HUES48 (cell line): ENCODE measurements at regions not wholly inside any gene's neighbourhood (a gene's known extent, or its start where the extent isn't known, plus 50 kb on each side); places are given as distances from the start of the nearest gene placed in this dataset.
A peak's percentile ranks its signal among the peaks of the same experiment; 100 is the strongest.

Experiments
- H3K27ac ChIP-seq: one replicate; pipeline ENCODE4 v1.7.0; 2013; ENCODE audit warnings: low read depth, low read length, inconsistent platforms
- H3K27me3 ChIP-seq: 2 replicates; pipeline ENCODE4 v1.6.1; 2013; ENCODE audit warnings: mild to moderate bottlenecking, low read length; ENCODE audit not compliant: control insufficient read depth, insufficient read depth
- H3K36me3 ChIP-seq: 2 replicates; pipeline ENCODE4 v1.6.1; 2013; ENCODE audit warnings: low read length; ENCODE audit not compliant: control insufficient read depth, insufficient read depth
- H3K4me1 ChIP-seq: 2 replicates; pipeline ENCODE4 v1.6.1; 2013; ENCODE audit warnings: mild to moderate bottlenecking, low read length; ENCODE audit not compliant: control insufficient read depth, insufficient read depth
- H3K4me3 ChIP-seq: 2 replicates; pipeline ENCODE4 v1.5.1; 2013; ENCODE audit warnings: mild to moderate bottlenecking, low read depth, low read length
- H3K9ac ChIP-seq: 2 replicates; pipeline ENCODE4 v1.6.1; 2013; ENCODE audit warnings: mild to moderate bottlenecking, low read depth, low read length, moderate library complexity
- H3K9me3 ChIP-seq: 2 replicates; pipeline ENCODE4 v1.6.1; 2013; ENCODE audit warnings: low read length; ENCODE audit not compliant: control insufficient read depth, insufficient read depth

- H3K9ac ChIP-seq: no peak overlapping the region
- H3K36me3 ChIP-seq: no peaks in the 10 kb centered on the region
- H3K27ac ChIP-seq: peak overlapping the region; percentile 14
These were observed 1666.7 kb upstream of the FLRT2 start for GRCh38 chr14:83863042-83863774.

DNA sequence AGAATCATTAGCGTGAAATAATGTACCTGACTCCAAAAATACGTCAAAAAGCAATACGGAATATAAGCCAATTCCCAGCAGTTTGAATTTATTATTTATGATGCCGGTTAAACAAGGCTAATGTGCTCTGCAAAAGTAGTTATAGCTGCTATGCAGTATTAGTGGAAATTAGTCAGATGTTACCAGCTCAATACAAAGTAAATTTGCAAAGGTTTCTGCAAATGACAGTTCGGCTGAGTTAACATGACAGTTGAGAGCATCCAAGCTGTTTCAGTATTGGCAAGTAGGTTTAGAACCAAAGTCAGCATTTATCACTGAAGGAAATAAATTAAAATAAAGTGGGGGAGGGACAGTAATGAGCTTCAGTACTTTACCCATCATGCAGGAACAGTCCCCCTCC is 1665.8 kb upstream of the FLRT2 start:
- Histone ChIP-seq H3K36me3 (no peaks in the 10 kb centered on the region), H3K9ac (no peak overlapping the region), H3K9me3 (no peaks in the 10 kb centered on the region), H3K4me1 (peaks cover 9% of the 10 kb centered on the region; the same call in 1 of the 2 replicates), H3K27ac (no peak overlapping the region), H3K4me3 (no peak overlapping the region), H3K27me3 (no peaks in the 10 kb centered on the region)

More at GRCh38 chr14:83863042-83863774, 1666.7 kb upstream of the FLRT2 start:
- no peaks in the 10 kb centered on the region for H3K27me3 ChIP-seq
- peaks cover 9% of the 10 kb centered on the region; the same call in 1 of the 2 replicates for H3K4me1 ChIP-seq
- no peaks in the 10 kb centered on the region for H3K9me3 ChIP-seq
- no peak overlapping the region for H3K4me3 ChIP-seq

- H3K4me1 ChIP-seq: peaks cover 8% of the 10 kb centered on the region; the same call in 1 of the 2 replicates
- H3K27ac ChIP-seq: no peak overlapping the region
- no peaks in the 10 kb centered on the region for H3K9me3 ChIP-seq
- no peaks in the 10 kb centered on the region for H3K27me3 ChIP-seq
- H3K4me3 ChIP-seq: no peak overlapping the region
- H3K36me3 ChIP-seq: no peaks in the 10 kb centered on the region
- H3K9ac ChIP-seq: no peak overlapping the region
These were observed 1662.2 kb upstream of the FLRT2 start for GRCh38 chr14:83867566-83868225.

DNA sequence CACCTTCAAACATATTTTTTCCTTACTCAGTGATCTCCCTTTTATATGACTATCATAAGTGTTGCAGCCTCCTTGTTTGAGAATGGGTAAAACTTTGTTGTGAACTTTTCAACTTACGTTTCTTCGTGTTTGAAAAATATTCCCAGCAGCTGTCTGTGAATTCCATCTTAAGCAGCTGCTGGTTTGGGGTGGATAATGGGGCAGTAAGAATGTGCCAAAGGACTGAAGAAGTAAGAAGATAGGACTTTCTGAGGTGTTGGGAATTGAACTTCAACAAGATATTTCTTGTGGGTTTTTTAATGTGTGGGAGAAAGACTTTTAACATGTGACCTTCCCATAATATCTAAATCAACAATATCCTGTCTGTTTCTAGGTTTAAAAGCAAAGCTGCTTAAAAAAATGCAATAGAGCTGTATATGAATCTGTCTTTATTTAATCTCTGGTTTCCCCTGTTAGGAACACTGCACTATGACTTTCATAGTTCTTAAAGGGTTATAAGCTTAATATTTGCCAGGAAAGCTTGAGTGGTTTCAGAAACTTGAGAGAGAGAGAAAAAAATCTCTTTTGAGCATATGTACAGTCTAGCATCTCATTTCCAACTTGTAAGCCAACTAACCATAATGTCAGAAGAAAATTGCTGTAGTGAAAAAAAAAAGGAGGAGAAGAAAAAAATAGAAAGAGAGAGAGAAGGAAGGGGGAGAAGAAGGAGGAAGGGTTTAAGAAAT is 1659.2 kb upstream of the FLRT2 start:
- H3K4me3 ChIP-seq: no peak overlapping the region
- H3K36me3 ChIP-seq: no peaks in the 10 kb centered on the region
- no peaks in the 10 kb centered on the region for H3K9me3 ChIP-seq
- H3K27ac ChIP-seq: no peak overlapping the region
- no peaks in the 10 kb centered on the region for H3K4me1 ChIP-seq
- no peak overlapping the region for H3K9ac ChIP-seq
- H3K27me3 ChIP-seq: no peaks in the 10 kb centered on the region

- no peaks in the 10 kb centered on the region for H3K4me1 ChIP-seq
- H3K9ac ChIP-seq: no peak overlapping the region
- no peaks in the 10 kb centered on the region for H3K36me3 ChIP-seq
- H3K9me3 ChIP-seq: no peaks in the 10 kb centered on the region
- no peaks in the 10 kb centered on the region for H3K27me3 ChIP-seq
- no peak overlapping the region for H3K27ac ChIP-seq
- no peak overlapping the region for H3K4me3 ChIP-seq
These were observed 1656.3 kb upstream of the FLRT2 start for GRCh38 chr14:83873669-83874068.

DNA sequence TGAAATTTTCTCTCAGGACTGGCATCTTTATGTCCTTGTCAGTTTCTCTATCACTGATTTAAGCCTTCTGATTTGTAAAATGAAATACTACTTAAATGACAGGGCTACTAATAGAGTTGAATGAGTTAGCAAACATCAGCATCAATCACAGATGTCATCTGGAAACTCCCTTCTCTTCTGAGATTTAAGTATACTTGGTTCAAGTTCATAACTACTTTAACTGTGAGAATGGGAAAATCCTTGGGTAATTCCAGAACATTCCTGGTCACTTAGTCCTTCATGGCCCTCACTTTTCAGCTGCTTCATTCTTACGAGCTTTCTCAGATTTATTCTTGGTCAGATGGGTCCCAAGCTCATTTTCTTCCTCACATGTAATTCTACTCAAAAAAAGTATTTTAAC is 1655.3 kb upstream of the FLRT2 start:
- H3K27ac ChIP-seq: no peak overlapping the region
- no peaks in the 10 kb centered on the region for H3K27me3 ChIP-seq
- H3K9me3 ChIP-seq: no peaks in the 10 kb centered on the region
- H3K36me3 ChIP-seq: no peaks in the 10 kb centered on the region
- H3K4me3 ChIP-seq: no peak overlapping the region
- no peaks in the 10 kb centered on the region for H3K4me1 ChIP-seq
- no peak overlapping the region for H3K9ac ChIP-seq

- H3K4me3 ChIP-seq: no peak overlapping the region
- no peaks in the 10 kb centered on the region for H3K27me3 ChIP-seq
- no peak overlapping the region for H3K9ac ChIP-seq
- H3K36me3 ChIP-seq: no peaks in the 10 kb centered on the region
- peaks cover 13% of the 10 kb centered on the region for H3K4me1 ChIP-seq
- no peaks in the 10 kb centered on the region for H3K9me3 ChIP-seq
- no peak overlapping the region for H3K27ac ChIP-seq
These were observed 1646.2 kb upstream of the FLRT2 start for GRCh38 chr14:83883732-83884131.

DNA sequence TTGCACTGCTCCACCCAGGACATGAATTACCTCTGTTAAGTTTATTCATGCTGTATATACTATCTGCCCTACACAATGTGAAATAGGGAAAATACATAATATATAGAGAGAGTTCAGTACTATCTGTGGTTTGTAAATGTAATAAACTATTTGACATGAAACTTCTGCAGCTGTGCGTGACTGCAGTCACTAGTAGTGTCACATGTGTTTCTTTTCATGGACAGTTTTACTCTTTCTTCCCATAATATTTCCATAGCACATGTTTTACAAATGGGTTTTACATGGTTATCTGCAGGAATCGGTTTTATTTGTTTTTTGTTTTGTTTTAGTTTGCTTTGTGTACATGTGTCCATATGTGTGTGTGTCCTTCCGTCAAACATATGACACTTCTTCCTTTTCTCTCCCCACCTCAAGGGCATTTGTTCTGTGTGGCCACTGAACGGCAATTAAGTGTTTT is 1644.1 kb upstream of the FLRT2 start:
- Histone ChIP-seq H3K36me3 (no peaks in the 10 kb centered on the region), H3K9ac (no peak overlapping the region), H3K27ac (no peak overlapping the region), H3K4me3 (no peak overlapping the region), H3K27me3 (no peaks in the 10 kb centered on the region), H3K9me3 (no peaks in the 10 kb centered on the region), H3K4me1 (peaks cover 13% of the 10 kb centered on the region)

DNA sequence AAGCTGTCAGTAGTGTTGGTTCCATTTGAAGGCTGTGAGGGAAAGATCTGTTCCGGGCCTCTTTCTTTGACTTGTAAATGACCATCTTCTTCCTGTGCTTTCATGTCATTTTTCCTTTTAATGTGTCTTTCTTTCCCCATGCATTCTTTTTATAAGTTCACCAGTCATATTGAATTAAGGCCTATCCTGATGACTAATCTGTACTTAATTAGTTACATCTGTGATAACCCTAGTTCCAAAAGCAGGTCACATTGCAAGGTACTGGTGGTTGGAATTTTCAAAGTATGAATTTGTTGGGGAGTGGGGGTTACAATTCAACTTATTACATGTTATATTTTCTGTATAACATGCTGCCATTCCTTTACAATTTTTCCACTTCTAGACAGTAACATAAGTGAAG is 1642.1 kb upstream of the FLRT2 start:
- Histone ChIP-seq H3K4me1 (peaks cover 13% of the 10 kb centered on the region), H3K27ac (no peak overlapping the region), H3K36me3 (no peaks in the 10 kb centered on the region), H3K27me3 (no peaks in the 10 kb centered on the region), H3K4me3 (no peak overlapping the region), H3K9me3 (no peaks in the 10 kb centered on the region), H3K9ac (no peak overlapping the region)

- Histone ChIP-seq H3K4me3 (no peak overlapping the region), H3K36me3 (no peaks in the 10 kb centered on the region), H3K27ac (no peak overlapping the region), H3K9me3 (no peaks in the 10 kb centered on the region), H3K9ac (no peak overlapping the region), H3K27me3 (no peaks in the 10 kb centered on the region), H3K4me1 (peaks cover 36% of the 10 kb centered on the region)
These were observed 1636.5 kb upstream of the FLRT2 start for GRCh38 chr14:83893447-83893846.

- Histone ChIP-seq H3K36me3 (no peaks in the 10 kb centered on the region), H3K27ac (peak overlapping the region; percentile 87), H3K4me1 (peaks cover 36% of the 10 kb centered on the region), H3K27me3 (no peaks in the 10 kb centered on the region), H3K4me3 (peak overlapping the region; percentile 30; the same call in 1 of the 2 replicates), H3K9me3 (no peaks in the 10 kb centered on the region), H3K9ac (no peak overlapping the region)
These were observed 1635.4 kb upstream of the FLRT2 start for GRCh38 chr14:83894568-83894967.
